ENCODE measurements at regions not wholly inside any gene's neighbourhood (a gene's known extent, or its start where the extent isn't known, plus 50 kb on each side); places are given as distances from the start of the nearest gene placed in this dataset.

DNA sequence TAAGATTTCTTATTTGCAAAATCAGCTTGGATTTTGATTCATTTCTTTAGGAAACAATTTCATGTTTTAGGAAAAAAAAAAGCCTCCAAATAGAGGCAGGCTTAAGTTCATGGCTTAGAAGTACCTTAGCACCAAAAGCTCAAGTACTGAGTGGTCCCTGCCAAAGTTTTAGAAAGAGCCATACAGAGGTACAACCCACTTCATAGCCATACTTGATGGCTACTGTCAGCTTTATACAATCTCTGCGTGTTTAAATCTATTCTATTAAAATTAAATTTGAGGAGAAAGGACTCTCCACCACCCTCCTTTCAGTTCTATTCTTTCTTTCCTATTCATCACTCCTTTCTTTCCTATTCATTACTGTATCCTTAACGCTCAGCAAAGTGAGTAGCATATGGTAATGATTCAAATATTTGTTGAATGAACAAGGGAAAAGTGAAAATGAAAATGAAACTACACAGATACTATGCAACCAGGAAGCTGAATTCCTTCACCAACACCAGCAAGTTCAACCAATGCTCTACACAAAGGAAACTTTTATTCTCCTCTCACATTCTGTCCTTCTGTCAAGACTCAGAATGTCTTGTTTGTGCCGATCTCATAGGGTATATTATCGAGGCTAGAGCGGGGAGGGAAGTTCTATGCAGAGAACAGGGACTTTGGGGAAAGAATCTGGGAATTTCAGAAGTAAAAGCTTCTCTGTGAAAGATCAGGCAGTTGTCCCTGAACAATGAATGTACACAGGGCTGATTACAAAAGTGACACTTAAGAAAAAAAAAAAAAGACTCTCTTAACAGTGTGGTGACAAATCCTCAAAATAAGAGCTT lies 138.6 kb upstream of the SPEF2 start:
- DNase-seq = no peak

DNA sequence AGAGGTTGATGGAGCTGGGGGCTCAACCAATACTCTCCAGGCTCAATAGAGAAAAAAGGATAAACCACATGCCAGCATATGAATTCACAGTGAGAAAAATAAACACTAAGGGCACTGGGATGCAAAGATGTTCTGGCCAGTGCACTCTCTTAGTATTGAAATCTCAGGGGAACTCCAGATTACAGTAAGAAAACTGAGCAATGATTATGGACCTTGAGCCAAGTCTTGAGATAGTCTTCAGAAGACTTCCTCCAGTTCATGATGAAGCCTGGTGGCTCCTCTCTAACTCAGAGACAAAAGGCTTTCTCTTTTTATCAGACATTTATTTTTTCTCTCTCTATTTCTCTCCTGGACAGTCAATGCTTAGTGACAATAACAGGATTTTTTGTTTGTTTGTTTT lies 139.8 kb upstream of the SPEF2 start:
- no peak for DNase-seq

DNA sequence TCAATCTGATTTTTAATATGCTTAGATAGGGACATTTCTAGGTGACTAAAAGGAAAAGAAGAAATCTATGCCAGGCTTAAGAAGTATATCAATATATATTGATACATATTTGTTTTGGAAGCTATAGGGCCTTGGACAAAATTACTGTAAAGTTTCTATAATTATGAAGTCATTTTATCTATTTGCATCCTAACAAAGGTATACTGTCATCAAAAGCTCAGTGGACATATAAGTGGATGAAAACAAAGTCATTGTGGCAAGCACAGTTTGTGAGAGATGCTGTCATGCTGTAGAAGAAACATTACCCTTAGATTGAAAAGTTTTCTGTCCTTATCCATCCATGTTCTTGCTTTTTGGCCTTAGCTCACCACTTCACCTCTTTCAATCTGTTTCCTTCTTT lies 140.3 kb upstream of the SPEF2 start:
- no peak for DNase-seq

GRCh38 chr5:35476797-35477196 lies 140.9 kb upstream of the SPEF2 start:
- DNase-seq = no peak

DNA sequence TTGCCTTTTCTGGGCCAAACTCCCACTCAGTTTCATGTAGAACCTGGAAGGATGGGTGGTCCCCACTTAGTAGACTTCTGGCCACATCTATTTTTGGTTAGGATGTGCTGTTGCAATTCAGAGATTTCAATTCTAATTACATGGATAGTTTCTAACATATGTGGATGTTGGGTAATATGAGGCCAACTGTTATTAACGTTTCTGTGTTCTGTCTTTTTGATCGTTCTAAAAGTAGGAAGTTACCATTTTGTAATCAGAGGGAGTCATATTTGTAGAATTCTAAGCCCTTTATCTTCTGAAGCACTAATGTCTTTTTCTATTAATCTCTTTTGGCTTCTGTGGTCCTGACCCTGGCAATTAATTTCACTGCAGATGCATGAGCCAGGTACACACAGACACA lies 141.6 kb upstream of the SPEF2 start:
- DNase-seq = no peak

DNA sequence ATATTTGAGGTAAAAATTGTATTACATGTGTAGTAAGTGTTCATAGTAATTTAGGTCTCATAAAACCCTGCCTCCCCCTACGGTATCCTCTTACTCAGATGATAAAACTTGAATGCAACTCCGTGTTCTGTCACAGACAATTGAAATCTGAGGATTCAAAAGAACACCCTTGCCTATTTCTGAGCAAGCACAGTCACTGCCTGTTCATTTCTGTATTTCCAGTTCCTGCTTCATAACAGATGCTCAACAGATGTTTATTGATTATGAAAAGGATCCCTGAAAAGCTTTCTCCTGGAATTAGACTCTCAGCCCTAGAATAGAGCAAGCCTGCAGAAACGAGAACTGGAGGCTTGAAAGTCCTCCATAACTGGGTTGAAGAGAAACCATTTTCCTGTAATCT lies 144.1 kb upstream of the SPEF2 start:
- no peak for DNase-seq

GRCh38 chr5:35470866-35471265 lies 146.8 kb upstream of the SPEF2 start:
- no peak for DNase-seq

- no peak for DNase-seq
These were observed 148.9 kb upstream of the SPEF2 start for GRCh38 chr5:35468811-35469210.

GRCh38 chr5:35466746-35467145 lies 150.9 kb upstream of the SPEF2 start:
- DNase-seq = no peak

- DNase-seq = no peak
These were observed 152.9 kb upstream of the SPEF2 start for GRCh38 chr5:35464757-35465156.

DNA sequence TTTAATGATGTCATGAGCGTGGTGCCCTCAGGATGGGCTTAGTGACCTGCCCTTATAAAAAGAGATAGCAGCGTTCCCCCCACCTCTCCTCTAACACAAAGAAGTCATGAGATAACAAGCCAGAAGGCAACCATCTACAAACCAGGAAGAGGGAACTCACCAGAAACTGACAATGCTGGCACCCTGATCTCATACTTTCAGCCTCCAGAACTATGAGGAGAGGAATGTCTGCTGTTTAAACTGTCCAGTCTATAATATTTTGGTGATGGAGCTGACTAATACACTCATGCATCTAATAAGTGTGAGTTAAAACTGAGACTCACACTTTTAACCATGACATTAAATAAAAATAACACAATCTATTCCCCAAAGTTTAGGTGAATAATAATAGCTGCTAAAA lies 156.1 kb upstream of the SPEF2 start:
- no peak for DNase-seq

- no peak for DNase-seq
These were observed 158.8 kb upstream of the SPEF2 start for GRCh38 chr5:35458824-35459207.

DNA sequence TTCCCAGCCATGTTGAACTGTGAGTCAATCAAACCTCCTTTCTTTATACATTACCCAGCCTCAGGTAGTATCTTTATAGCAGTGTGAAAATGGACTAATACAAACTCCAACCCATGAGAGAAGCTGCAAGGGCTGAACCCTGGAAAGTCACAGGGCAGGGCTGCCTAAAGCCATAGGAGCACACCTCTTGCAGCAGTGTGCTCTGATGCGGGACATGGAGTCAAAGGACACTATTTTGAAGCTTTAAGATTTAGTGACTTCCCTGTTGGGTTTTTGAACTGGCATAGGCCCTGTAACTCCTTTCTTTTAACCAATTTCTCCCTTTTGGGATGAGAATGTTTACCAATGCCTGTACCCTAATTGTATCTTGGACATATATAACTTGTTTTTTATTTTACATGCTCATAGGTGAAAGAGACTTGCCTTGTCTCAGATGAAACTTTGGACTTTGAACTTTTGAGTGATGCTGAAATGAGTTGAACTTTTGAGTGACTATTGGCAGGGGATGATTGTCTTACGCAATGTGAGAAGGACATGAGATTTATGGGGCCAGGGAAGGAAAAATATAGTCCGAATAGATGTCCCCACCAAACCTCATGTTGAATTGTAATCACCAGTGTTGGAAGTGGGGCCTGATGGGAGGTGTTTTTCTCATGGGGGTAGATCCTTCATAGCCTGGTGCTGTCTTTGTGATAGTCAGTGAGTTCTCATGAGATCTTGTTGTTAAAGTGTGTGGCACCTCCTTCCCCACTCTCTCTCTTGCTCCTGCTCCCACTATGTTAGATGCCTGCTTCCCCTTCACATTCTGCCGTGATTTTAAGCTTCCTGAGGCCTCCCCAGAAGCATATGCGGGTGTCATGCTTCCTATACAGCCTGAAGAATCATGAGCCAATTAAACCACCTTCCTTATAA lies 159.5 kb upstream of the SPEF2 start:
- no peak for DNase-seq

- no peak for DNase-seq
These were observed 161.2 kb upstream of the SPEF2 start for GRCh38 chr5:35456506-35456905.

GRCh38 chr5:35454011-35454525 lies 163.6 kb upstream of the SPEF2 start:
- DNase-seq = no peak

DNA sequence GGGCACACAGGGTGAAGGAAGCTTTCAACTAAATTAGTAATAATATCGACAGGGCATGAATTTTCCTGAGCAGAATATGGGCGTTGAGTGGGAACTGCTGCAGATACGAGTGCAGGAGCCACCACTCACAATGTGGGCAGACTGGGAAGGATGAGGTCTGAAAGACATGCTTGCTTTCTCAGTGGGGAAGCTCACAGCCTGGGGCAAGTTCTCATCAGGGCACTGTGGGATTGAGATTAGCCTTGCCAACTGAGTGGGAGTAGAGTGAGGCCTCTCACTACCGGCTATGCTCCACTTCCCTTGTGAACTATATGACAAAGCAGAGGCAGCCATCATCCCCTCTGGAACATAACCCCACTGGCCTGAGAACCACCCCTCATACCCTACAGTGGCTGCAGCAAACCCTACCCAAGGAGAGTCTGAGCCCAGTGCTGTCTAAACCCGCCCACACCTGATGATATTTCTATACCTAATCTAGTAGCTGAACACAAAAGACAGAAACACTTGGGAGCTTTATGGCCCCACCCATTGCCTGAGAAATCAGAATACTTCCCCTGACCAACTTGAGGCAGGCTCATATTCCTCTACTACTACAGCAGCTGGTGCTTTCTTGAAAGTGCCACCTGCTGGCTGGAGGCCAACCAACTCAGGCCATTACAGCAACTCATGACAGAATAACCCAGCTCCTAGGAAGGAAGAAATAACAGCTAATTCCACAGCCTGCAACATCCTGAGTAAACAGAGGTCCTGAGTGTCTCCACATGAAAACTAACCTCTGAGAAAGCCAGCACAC lies 173.7 kb upstream of the SPEF2 start:
- no peak for DNase-seq

DNA sequence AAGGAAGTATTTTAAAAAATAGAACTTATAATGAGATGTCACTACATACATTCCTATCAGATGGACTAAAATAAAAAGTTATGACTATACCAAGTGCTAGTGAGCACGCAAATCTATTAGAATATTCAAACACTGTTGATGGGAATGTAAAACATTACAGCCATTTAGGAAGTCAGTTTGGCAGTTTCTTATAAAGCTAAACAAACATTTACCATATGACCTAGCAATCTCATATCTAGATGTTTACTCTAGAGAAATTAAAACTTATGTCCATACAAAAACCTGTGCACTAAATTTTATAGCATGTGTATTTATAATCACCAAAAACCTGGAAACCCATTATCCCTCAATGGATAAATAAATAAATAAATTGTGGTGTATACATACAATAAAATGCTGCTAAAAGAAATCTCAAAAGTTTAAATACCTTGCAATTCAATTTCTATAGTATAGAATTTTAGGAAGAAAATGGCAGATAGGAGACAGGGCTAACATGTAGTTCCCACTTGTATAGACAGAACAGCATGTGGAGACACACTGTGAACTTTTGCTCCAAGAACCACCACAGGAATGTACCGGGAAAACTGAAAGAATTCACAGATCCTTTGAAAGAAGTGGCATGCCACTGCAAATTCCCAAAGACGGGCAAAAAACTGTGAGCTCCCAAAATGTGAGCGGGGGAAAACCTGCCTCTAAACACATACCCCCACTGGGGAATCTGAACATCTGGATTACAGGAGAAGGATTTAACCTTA lies 174.6 kb upstream of the SPEF2 start:
- no peak for DNase-seq

DNA sequence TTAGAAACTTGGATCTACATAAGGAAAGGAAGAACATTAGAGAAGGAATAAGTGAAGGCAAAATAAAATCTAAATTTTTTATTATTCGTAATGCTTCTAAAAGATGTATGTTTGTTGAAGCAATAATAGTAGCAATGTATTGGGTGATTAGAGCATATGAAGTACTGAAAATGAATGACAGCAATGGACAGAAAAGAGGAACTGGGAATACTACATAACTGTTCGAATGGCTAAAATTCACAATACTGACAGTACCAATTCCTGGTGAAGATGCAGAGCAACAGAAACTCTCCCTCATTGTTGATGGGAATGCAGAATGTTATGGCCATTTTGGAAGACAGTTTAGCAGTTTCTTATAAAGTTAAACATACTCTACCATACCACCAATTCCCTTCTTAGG lies 177.3 kb upstream of the SPEF2 start:
- DNase-seq = no peak

GRCh38 chr5:35438786-35439185 lies 178.9 kb upstream of the SPEF2 start:
- no peak for DNase-seq

GRCh38 chr5:35438288-35438687 lies 179.4 kb upstream of the SPEF2 start:
- DNase-seq = no peak

Measured in anterior cingulate cortex (tissue), 58 donors.